Activated CD8-positive, alpha-beta memory T cell treated with anti-CD3 and anti-CD28 coated beads for 36 hours (primary cell): ENCODE measurements at regions not wholly inside any gene's neighbourhood (a gene's known extent, or its start where the extent isn't known, plus 50 kb on each side); places are given as distances from the start of the nearest gene placed in this dataset.

Source experiments
- CTCF ChIA-PET: fragments of 350-600 bp; sonication (Branson Sonifier 250); formaldehyde crosslinking; loops from one replicate; lab custom pipeline; 2021; ENCODE audit warnings: antibody characterized with exemption; lab: Charles Lee
- POLR2A ChIA-PET: fragments of 350-600 bp; sonication (Branson Sonifier 250); formaldehyde crosslinking; loops from one replicate; lab custom pipeline; 2021; ENCODE audit warnings: antibody characterized with exemption; lab: Charles Lee

DNA sequence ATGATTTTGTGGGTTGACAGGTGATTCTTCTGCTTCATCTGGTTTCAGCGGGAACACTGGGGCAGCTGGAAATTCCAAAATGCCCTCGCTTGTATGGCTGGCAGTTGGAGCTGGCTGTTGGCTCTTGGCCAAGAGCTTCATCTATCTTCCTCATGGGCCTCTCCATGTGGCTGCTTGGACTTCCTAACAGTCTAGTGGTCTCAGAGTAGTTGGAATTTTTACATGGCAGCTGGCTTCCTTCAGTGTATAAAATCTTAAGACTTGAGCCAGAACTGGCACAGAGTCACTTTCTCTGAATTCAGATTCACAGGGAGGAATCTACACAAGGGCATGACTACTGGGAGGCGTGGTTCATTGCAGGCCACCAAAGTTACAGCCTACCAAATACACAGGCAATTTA, 204.9 kb upstream of the RMST start:
- ChIA-PET POLR2A (no interaction called here), CTCF (no interaction called here)

DNA sequence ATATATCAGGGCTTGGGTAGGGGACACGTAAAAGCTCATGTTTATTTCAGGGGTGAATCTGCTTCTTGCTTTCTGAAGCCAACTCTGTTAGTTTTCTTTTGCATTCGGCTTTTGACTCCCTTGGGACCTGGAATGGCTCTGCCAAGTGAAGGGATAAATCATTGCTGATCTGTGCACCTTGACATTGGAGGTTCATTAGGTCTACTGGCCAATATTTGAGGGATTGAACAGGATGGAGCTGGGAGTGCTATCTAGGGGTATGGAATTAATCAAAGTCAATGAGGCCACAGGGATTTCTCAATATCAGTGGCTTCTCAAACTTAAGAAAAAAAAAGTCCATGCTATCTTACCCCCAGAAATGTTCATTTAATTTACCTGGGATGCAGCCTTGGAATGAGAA, 203.5 kb upstream of the RMST start:
- ChIA-PET POLR2A (interaction anchor here (0.5 kb wide), 1 partner anchor 1268 kb away, joined by 3 read pairs; no protein-coding TSS in a partner anchor), CTCF (no interaction called here)

DNA sequence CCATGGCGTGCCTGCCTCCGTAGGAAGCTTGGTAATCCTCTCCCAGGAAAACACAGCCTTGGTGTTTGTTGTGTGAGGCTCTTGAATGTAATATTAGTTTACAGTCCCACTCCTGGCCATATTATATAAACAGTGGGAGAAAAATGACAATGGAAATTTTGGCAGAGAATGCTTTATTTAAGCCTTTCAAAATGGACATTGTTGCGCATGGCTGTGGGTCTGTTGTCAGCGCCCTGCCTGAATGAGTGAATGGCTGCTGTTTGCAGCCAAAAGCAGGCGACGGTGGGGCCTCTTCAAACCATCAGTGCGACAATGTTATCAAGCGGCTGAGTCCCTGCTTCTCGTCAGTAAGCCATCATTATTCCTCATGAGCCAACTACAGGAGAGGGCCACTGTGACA, 201.8 kb upstream of the RMST start:
- ChIA-PET CTCF (no interaction called here), POLR2A (no interaction called here)

DNA sequence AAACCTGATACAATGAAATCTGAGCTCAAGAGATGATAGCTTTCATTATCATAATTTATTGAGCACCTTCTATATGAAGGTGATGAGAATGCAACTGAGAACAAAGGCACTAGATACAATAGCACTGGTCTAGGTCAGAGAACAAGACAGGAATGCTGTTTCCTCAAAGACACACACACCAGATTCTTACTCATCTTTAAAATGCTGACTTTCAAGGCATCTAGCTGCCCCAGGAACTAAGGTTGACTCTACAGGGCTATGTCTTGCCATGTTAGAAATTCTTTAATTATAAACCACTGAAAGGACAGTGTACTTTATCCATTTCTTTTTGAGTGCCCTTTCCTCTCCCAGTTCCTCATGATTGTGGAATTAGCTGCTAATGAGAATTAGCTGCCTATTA, 195.4 kb upstream of the RMST start:
- POLR2A ChIA-PET = no interaction called here
- CTCF ChIA-PET = no interaction called here

DNA sequence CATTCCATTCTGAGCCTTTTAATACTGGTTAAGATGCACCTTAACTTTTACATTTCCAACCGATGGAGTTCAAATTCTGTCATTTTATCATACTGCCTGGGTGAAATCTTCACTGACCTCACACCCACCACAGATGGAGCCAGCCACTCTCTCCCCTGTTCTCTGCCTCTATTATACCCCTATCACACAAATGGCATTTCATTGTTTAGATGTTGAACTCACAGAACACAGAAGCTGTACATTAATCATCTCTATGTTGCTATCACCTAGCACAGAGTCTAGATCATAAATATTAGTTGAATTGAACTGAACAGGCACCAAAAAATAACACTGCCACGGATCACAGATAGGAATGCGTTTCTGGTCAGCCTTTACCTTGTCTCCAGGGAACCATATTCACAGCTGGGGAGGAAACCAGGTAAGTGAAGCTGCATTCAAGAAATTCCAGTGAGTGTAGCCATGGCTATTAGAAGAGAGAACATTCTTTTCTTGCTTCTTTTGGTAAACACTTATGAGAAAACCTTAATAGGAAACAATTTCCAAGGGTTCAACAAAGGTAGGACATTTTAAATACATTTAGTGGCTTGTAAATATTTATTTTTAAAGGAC, 194.9 kb upstream of the RMST start:
- POLR2A ChIA-PET = no interaction called here
- CTCF ChIA-PET = no interaction called here

DNA sequence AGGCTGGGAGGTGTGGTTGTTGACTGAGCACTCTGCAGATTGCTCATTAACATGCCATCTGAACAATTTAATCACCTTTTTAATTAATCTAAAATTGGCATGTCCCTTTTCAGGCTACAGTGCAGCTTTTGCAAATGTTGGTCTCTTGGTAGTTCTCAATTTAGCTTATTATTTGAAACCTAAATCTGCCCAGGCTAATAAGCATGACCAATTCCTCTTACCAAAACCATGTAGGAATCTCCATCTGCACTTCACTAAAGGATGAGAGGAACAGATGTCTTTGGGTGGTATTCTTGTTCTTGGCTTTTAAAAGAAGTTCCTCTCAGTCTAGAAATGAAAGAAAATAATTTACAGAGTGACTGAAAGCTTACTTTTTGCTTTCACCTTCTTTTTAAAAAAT, 190.1 kb upstream of the RMST start:
- POLR2A ChIA-PET = no interaction called here
- CTCF ChIA-PET = no interaction called here

DNA sequence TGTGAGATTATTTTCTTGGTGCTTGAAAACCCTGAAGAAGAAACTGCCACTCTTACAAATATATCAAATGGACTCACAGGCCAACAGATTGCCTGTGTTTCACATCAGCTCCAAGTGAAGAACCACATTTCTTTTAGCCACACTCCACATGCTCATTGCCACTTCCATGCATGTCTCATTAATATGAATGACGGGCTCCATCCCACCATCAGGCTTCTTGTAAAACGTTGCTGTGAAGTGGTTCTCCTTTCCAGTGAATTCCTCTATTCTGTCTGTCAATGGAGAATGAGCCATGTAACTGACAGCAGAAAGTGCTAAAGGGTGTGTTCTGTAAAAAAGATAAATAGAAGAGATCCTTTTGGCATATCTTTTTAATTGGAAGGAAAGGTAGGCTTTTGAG, 188.2 kb upstream of the RMST start:
- ChIA-PET CTCF (no interaction called here), POLR2A (no interaction called here)

DNA sequence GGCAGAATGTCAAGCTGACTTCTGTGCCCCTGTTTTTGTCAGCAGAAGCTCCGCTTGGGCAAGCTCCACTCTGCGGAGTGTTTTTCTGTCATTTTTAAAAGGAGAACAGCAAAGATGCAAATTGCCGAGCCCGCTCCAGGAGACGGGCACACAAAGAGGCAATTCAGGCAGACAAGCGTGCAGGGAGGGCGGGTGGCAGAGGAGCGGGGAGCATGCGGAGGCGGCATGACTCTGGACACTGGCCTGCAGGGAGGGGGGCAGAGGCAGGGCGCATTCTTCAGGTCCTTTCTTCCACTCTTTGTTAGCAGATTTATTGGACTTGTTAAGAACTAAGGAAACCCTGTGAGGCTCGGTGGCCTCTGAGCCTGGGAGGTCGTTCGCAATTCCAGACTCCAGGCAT, 187.3 kb upstream of the RMST start:
- POLR2A ChIA-PET = no interaction called here

DNA sequence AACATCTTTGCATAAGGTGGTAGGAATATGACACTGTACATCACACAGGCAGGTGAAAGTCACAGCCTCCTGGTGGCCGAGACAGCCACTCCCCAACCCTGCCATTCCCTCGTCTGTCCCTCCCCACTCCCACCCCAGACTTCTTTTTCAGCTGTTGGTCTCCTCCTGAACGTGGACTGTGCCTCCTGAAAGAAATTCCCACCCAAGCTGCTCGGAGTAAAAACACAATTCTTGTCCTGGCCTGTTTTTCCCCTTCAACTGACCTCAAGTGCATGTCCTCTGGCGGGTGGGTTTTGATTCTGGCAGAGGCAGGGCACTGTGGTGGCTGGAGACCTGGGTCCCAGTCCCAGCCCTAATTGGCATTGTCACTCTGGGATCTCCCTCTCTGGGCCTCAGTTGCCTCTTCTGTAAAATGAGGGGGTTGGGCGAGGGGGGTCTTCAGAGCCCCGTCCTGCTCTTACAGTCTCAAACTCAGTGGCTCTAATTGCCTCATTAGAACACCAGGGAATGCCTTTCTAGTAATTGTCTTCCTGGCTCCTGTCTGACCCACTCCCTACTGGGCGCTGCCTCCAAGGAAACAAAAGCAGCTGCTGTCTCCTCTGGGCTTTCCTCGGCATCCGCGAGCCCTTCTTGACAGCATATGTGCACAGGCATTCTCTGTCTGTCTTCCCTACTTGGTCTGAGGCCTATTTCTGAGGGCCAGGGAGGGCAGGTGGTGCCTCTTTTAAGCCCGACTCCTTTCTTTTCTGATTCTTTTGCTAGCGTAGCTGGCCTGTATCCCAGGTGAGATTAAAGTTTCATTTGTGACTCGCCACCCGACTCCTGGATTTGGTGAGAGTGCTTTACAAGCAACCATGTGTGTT, 186.6 kb upstream of the RMST start:
- ChIA-PET POLR2A (no interaction called here), CTCF (no interaction called here)

More for the DNA sequence above, 187.3 kb upstream of the RMST start:
- CTCF ChIA-PET = no interaction called here

DNA sequence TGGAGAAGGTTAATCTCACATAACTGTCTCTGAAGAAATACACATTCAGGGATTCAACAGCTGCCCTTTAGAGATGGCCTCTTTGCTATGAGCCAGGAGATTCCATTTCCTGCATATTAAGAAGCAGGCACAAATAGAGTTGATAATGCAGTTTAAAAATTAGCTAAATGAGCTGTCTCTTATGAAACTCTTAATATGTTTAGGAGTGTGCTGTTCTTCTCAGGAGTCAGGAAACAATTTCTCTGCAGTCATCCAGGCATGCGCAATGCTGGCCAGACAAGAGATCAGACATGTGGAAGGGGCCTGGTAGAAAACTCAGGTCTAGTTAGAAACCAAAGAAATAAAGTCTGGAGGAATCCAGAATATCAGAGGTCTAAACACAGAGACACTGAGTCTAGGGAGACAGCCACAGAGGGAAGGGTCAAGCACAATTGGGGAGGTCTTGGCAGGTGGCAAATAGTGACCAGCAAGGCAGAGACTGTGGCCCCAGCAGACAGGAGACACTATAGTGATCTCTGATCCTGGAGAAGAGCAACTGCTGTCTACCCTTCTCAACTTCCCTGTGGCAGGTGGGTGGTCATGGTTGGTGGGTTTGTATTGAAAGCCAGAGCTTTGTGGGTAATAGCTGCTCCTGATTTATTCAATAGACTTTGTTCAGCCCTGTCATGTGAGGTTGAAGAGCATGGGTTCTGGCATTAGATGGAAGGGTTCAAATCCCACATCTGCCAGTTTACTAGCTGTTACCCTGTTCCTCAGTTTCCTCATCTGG, 185.8 kb upstream of the RMST start:
- ChIA-PET CTCF (no interaction called here), POLR2A (no interaction called here)

DNA sequence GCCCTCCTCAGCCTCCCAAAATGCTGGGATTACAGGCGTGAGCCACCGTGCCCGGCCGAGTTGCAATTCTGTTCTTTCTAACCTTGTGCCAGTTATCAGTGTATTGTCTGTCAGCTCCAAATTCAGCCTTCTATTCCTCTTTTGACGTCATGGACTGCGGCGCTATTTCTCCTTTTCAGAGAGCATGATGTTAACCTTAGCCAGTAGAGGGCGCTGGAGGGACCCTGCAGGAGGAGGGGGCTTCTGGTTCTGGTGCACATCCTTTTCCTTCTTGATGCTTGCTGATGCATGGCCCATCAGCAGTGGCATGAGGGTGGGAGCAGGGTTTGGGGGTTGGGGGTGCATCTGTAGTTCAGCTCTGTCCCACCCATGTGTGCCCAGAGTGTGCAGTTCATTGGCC, 179.3 kb upstream of the RMST start:
- POLR2A ChIA-PET = no interaction called here

DNA sequence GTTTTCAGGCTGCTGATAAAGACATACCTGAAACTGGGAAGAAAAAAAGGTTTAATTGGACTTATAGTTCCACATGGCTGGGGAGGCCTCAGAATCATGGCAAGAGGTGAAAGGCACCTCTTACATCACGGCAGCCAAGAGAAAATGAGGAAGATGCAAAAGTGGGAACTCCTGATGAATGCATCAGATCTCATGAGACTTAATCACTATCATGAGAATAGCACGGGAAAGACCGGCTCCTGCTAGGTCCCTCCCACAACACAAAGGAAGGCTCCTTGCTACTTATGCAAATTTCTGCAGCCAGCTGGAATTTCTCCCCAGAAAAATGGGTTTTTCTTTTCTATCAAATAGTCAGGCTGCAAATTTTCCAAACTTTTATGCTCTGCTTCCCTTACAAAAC, 174.1 kb upstream of the RMST start:
- CTCF ChIA-PET = no interaction called here
- POLR2A ChIA-PET = no interaction called here

More for the DNA sequence above, 179.3 kb upstream of the RMST start:
- CTCF ChIA-PET = no interaction called here

DNA sequence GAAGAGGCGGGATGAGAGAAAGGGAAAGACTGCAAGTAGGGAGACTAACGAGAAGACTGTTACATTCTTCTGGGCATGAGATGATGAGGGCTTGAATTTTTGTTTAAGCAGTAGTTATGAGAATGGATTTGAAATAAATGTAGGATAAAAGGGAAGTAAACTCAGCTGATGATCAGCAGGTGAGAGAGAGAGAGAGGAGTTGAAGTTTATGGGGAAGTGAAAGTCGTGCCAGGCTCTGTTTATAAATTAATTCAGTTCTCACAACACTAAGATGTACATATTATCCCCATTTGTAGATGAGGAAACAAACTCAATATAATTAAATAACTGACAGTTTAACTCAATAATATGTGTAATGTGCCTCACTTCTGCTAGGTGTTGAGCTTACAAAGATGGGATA, 170.0 kb upstream of the RMST start:
- ChIA-PET POLR2A (no interaction called here), CTCF (no interaction called here)

DNA sequence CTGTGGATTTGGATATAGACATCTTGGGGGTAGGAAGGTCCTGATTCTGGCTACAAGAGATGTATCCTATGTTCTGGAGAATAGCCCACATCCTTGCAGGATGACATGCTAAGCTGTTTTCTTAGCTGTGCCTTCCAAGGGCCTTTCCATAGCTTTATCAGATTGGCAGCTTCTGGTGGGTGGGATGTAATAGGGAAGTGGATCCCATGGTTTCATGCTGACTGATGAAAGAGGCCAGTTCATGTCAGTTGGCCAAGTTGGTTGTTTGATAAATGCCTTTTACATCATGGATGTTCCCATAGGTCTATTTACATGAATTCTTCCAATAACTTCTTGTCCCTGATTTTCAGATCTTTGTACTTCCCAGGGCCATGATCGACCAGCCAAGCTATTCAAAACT, 169.1 kb upstream of the RMST start:
- POLR2A ChIA-PET = no interaction called here
- CTCF ChIA-PET = no interaction called here

DNA sequence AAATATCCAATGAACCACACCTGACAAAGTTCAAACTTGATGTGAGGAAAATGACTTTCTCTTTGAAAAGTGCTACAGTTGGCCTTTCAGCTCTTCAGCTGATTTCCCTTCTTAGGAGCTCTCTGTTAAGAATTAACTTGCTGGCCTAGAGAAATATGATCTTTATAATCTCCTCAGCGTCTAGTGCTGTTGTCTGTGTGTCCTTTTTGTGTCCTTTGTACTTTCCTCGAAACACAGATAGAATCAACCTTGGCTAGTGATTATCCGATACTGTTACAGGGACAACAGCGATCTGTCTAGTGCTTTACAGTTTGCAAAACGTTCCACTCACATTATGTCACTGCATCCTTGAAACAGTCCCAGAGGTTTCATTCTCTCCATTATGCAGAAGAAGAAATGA, 162.8 kb upstream of the RMST start:
- POLR2A ChIA-PET = interaction anchor here (0.6 kb wide), 1 partner anchor 17 kb away, joined by 3 read pairs; no protein-coding TSS in a partner anchor
- CTCF ChIA-PET = no interaction called here

DNA sequence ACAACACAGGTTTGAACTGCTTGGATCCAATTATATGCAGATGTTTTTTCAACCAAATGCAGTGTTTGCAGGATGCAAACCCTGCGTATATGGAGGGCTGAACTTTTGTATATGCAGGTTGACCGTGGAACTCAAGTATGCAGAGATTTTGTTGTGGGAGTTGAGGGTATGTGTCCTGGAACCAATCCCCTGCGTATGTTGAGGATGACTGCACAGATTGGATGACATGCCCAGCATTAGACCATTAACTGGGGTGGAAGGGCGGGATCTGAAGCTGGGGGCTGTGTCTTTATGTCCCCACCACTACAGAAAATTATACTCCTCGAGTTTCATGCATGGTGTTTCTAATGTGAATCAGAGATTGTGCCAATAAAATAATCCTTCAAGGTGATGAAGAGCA, 162.2 kb upstream of the RMST start:
- ChIA-PET CTCF (no interaction called here), POLR2A (interaction anchor here (0.6 kb wide), 1 partner anchor 18 kb away, joined by 3 read pairs; no protein-coding TSS in a partner anchor)

DNA sequence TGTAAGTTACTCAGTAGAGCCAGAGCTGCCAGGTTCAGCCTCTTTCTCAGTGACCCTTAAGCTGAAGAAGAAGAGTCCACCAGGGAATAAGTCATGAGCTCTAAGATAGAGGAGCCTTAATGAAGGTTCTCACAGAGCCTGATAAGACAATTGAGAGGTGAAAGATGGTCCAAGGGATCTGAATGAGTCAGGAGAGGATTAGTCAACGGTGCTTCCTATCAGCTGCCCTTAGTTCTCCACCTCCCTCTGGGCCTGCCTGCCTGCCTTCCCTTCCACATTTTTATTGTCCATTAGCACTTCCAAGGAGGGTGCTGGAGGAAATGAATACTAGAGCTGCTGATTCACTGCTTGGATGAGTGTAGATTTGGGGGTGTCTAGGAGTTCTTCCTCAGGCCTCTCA, 161.7 kb upstream of the RMST start:
- CTCF ChIA-PET = no interaction called here
- POLR2A ChIA-PET = no interaction called here

DNA sequence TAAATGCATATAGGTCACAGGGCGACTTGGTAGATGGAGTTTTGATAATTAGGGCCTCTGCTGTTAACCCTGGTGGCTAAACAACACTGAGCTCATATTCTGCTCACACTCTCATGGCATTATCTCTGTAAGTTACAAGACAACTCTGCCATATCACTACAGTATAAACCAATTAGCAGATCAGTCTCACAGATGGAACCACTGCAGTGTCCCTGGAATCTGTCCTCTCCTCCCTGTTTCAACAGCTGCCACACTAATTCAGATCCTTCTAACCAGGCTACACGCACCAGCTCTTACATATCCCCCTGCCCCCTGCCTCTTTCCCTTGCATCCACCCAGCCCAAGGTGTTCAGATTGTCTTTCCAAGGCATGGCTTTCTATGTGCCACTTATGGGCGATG, 161.0 kb upstream of the RMST start:
- ChIA-PET POLR2A (no interaction called here), CTCF (interaction anchor here (0.7 kb wide), 1 partner anchor 316 kb away, joined by 3 read pairs; no protein-coding TSS in a partner anchor)

DNA sequence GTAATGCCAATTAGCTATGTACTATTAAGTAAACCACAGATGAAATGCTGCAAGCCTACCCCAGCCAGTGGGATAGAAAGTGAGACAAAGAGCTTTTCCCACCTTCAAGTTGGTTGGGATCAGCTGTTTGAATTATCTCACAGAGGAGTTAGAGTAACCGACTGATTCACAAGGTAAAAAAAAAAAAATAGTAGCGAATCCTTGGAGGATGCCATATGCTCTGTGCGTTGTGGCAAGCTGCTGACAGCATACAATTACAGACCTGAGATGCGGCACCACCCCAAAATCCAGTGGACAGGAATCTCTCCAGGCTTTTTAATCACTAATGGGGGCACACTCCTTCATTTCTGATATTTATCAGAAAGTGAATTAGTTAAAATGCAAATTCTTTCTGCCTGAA, 157.0 kb upstream of the RMST start:
- ChIA-PET POLR2A (no interaction called here), CTCF (no interaction called here)

DNA sequence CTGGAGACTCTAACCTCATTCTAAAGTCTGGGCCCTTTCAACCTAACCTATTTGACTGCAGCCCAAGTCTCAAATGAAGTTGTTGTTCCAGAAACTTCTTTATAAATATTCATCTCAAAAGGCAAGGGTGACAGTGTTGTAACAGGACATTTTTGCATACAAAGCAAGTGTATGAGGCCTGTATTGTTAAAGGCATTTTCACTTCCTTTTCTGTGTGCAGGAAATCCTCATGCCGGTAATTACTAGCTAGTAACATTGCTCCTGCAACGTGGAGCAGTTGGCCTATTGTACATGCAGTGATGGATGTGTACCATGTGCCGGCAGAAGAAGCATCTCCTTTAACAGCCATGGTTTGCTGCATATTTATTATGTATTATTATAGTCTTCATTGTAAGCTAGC, 156.5 kb upstream of the RMST start:
- ChIA-PET CTCF (no interaction called here), POLR2A (no interaction called here)
